UCSD-AML1 (cell line): ENCODE measurements at regions not wholly inside any gene's neighbourhood (a gene's known extent, or its start where the extent isn't known, plus 50 kb on each side); places are given as distances from the start of the nearest gene placed in this dataset.

ENCODE experiments used
- DNase-seq: peaks from one replicate; lab custom pipeline; 2025; ENCODE audit not compliant: unreplicated experiment; lab: John Stamatoyannopoulos, UW

DNA sequence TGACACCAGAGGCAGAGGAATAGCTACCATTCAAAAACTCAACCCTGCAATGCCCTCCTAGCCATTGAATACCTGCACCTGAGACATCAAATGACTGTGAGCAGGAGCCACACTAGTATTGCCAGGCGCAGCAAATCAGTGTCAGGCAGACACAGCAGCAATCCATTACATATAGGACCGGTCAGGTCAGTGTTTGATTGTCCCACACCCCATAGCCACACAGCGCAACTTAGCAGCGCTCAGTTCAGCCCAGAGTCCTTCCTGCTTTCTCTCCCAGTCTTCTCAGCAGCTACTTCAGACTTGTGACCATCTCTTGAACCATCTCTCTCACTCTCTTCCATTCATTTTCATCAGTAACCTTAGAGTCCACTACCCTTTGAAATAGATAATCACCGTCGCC, 181.6 kb upstream of the GPR12 start:
- no peak for DNase-seq

DNA sequence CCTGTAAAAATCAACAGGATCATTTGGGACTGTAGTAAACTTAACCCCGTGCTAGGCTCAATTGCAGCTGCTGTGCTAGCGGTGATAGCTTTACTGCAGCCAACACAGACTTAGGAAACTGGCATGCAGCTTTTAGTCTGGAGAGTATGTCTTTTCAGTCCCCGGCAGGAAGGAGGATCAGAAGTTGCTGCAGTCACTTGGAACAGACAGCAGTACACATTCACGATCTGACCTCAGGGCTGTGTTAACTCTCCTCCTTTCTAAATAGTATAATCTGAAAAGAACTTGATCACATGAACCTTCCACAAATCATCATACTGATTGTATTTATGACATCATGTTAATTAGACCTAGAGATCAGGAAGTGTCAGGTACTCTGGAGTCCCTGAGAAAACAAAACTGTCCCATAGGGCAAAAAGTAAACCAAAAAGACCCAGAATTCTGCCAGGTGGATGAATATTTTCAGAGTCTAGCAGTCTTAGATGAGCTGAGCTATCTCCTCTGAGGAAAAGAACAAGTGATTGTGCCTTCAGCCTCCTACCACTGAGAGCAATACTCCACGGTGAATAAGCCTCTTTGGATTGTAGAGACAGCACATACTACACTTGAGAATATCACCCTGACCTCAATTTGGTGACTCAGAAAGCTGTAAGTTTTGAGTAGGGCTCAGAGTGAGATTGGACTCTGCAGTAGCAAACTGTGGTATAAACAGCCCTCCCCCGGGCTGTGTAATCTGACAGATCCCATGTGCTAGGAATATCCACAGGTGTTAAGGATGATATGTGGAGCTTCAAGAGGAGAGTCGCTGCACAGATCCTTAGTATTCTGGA, 181.0 kb upstream of the GPR12 start:
- DNase-seq: no peak

DNA sequence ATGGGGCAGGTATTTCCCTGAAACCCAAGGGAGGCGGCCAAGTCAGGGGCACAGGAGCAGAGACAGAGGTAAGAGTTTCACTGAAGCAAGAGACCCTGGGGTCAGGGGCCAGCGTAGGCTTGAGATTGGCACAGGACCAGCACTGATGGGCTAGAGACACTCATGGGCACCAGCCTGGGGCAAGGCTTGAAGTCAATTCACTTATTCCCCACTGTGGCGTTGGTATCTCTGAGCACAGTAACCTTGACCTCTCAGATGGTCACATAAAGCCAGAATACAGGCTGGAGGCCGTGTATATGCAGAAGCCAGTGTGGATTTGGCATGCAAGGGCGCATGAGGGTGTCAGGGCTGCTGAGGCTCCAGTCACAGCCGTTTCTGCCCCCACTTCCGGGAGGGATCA, 173.5 kb upstream of the GPR12 start:
- DNase-seq: no peak

DNA sequence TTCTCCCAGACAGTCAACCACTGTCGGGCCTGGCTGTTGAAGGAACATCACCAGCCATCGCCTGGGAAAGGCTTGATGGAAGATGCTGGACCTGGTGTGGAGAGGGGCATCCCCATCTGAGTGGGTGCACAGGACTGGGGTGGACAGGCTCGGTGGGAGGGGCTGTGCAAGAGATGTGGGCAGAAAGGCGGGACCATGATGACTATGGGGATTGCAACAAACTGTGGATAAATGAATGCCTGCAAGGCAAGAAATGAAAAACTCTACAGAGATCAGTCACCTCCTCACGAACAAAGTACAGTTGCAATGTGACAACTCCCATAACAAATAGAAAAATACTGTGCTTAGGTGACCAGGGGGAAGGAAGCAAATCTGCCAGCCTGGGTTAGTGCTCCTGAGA, 171.9 kb upstream of the GPR12 start:
- no peak for DNase-seq

DNA sequence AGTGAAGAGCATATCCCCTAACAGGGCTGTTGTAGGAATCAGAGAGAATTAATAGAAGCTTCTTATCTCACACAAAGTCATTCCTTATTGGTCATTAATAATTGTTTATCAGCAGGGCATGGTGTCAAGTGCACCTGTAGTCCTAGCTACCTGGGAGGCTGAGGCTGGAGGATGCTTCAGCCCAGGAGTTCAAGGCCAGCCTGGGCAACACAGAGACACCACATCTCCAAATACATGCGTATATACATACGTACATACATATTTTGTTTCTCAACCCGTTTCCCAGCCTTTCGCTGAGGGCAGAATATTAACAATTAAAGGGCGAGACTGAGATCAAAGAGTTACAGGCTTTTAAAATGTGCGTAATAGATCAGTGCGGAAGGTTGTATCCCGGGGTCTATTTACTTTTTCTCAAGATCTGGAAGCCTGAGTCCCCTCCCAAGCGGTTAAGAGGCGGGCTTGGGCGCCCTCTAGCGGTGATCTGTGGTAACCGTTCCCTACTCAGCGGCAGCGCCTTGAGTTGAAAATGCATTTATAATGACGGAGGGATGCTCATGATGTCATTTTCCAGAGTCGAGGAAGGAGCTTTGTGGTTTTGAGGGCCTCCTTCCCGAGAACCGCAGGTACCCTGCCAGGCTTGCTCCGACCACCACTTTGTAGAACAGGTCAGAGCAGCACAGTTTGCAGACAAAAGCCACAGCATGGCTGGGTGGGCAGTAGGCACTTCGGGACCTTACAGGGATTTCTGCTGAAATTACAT, 169.6 kb upstream of the GPR12 start:
- DNase-seq: peak; percentile 70

DNA sequence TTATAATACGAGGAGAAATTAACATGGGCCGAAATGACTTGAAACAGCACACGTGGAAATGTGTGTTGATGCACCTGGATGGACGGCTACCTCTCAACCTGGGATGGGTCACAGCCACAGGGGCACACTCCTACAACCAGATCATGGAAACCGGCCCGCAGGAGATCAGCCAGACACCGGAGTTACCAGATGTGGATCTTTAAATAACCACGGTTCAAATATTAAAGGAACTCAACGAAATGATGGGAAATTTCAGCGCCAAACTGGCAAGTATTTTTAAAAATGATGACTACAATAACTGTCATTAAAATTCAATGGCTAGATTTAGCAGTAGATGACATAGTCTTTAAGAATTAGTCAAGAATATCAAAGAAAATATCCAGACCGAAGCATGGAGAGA, 166.9 kb upstream of the GPR12 start:
- no peak for DNase-seq

DNA sequence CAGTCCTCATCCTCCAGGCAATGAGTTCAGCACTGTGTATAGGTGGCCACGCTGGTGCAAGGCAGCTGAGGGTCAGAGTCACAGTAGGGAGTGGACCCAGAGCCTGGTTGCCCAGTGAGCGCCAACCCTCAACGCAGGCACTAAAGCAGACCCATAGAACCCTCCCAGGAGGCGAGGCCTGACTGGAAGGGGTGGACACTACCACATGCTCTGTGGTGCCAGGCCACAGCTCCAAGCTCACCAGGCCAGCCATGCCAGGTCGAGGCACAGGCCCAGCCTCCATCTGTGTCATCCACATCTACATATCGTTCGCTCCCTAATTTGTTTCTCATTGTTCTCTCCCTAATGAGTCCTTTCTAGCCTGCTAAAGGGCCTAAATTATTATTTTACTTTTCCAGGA, 165.8 kb upstream of the GPR12 start:
- DNase-seq: no peak

DNA sequence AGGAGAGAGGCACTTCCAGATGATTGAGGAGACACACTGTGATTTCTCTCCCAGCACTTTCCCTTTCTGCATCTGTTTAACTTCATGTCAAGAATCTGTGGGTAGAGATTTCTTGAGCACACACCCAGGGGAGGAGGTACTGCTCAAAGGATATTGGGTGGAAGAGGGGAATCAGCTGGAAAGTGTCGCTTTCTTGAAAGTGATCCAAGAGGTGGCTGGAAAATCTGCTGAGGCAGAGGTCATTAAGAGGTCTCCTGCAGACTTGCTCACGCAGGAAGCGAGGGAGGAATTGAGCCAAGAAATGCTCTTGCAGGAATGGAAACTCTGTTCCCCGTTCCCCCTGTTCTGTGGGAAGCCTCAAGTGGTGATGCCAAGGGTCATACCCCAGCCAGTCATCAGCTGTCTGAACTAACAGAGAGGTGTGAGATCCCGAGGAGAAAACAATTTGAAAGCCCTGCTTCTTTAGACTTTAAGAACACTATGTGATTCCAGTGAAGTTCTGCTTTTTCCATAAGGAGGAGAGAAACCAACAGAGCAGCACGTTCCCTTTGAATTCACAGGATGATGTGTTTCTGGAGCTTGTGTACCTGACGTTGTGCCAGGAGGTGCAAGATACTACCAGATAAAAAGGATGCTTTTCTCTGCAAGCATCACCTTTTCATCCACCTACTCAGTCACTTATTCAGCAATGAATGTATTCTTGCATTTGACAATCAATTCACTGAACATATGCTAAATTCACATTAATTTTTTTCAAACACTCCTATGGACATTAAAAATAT, 163.4 kb upstream of the GPR12 start:
- no peak for DNase-seq

DNA sequence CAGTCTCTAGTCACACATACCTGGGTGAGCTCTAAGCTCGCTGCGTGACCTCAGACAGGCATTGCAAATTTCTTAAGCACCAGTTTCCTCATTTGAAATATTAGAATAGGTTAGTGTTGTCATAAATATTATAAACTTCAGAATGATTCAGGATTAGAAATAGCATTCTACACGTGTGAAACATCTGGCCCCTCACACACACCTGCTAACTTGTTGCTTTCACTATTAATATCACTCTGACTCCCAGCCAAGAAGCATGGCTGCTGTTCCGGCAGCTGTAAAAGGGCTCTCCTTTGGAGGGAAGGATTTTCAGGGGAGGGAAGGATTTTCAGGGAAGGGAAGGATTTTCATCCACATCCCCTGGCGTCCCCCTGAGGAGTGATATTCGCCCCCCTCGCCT, 161.3 kb upstream of the GPR12 start:
- no peak for DNase-seq

DNA sequence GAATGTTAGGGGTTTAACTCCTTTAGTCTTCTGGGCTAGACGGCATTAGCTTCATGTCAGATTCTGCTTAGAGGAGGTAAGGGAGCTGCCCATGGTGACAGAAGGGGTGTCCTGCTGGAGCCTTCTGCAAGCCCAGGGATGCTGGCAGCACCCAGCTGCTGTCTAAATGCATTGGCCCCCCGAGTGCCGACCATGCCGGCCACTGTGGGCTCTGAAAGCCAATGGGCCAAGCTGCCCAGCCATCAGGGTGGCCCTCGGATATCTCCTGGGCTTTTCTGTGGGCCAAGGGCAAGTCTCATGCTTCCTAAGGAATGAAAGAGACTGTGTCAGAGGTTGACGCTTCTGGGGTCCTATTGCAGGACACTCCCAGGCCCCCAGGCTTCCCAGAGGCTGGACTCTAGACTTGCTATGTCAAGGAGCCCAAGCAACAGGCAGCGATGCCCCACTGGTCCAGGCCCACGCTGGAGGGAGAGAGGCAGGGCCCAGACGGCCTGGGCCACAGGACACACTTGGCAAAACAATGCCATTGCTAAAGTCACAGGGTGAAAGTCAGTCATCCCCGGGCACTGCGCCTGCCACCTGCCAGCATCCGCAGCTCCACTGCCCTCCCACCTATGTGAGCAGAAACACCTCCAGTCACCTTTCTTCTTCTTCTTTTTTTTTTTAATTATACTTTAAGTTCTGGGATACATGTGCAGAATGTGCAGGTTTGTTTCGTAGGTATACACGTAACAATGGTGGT, 160.2 kb upstream of the GPR12 start:
- DNase-seq: no peak

DNA sequence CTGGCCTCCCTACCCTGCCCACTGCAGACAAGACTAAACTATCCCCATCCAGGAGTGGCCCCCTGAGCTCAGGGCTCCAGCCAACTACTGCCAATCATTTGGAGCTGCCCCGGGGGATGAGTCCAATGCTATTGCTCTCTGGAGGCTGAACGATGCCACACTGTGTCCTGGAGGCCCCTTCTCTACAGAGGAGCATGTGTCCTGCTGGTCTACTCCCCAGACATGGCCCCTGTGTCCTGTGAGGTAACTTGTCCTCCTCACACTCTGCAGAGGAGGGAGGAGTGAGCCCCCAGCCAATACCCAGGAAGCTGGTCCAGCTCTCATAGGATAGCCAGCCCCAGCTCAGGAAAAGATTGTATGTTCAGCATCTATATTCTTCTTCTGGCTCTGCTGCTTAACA, 159.1 kb upstream of the GPR12 start:
- no peak for DNase-seq

DNA sequence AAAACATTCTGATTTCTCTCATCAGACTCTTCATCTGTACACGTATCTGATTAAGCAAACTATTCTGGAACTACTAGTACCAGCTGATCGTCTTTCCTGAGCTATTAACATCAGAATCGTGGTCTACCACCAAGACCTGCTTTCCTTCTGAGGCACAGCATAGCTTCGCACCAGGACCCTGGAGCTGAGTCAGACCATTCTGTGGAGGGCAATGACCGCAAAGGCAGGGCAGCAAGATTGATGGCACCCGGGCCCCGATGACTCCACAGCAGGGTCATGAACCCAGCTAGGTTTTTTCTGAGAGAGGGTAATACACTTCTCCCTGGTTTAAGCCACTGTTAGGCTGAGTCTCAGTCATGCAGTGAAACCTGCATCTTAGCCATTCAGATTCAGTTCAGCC, 158.7 kb upstream of the GPR12 start:
- DNase-seq: no peak

DNA sequence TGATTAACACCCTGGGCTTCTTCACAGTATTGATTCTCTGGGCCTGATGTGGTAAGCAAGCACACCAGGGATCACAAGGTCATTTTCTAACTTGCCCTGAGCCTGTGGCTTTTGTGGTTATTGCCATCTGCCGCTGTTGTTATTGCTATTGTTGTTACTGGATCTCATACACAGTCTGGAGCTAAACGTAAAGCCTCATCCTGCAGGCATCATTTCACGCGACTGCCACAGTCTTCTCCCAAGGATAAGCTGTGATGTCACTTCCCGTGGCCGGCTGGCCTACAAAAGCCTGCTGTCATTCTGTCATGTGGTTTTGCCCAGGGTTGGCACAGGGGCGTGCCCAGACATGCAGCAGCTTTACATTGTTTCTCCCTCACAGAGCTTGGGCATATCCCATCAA, 154.0 kb upstream of the GPR12 start:
- DNase-seq: peak; percentile 80

DNA sequence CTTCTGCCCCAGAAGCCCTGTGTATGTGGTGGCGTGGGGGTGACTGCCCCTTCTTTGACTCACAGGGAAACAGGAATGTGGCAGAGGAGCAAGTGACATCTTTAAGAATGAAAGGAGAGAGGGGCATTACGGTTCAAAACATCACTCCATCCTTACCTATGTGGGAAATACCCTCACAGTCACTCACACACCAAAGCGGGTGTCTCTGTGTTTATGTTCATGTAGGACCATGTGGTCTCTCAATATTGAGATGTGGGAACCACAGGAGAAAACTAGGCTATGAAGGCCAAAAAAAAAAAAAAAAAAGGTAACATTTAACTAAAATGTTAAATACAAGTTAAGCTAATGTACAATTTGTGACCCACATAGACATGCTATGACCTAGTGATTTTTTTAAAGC, 153.6 kb upstream of the GPR12 start:
- no peak for DNase-seq

DNA sequence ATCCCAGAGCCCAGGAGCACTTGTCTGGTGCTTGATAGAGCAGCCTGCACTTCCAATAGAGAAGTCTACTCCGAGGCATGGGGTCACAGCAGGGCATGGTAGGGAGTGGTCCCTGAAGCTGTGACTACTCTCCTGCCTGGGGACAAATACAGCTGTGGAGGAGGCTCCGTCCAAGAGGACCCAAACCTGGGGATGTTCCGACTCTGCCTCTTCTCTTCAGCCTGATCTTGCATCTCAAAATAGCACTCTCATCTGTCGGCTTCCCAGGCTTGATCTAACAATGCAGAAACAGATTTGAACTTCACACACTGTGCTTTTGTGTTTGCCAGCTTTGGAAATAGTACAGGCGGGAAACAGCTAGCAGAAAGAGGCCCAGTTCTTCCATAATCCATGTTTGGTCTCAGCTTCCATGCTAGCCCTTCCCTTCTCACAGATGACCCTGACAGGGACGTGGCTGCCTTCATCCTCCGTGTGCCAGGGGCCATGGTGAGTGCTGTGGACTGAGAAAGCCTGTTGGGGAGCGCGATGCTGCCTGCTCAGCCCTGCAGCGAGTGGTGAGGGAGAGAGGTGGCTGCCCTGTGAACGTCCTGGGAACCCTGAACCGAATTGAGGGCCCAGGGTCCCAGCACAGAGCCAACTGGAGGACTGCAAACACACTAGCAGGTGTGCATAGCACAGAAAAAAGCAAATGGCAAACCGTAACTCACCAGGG, 150.3 kb upstream of the GPR12 start:
- DNase-seq: no peak

DNA sequence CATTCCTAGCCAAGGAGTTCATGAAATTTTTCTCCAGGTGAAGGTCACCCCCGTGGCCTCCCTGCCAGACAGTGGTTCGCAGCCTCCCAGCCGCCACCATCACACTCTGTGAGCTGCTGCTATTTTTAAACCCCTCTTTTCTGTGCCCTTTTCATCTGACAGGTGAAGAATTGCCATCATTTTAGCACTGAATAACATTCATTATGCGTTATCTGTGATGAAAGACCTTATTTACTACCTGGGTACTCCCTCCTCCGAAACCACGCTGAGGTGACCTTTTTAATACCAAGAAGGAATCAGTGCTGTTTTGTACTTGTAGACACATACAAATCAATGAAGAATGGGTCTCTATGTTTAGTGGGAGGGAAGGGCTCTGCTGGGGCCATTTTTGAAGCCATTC, 148.9 kb upstream of the GPR12 start:
- no peak for DNase-seq

DNA sequence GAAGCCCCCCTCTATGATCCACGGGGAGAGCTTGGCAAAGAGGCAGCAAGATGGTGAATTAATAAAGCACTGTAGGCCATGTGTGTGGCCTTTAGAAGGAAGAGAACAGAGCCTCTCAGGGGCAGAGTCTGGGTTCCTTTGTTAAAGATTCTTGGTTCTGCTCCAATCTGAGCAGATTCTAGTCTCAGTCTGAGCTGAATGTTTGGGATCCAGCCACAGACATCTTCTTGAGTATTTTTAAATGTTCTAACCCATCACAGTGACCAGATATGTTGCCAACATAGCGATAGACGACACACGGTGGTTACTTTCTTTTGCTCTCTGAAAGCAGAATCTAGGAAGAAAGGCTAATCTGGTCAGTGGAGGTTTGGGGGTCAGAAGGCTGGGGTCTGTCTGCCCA, 147.5 kb upstream of the GPR12 start:
- no peak for DNase-seq

DNA sequence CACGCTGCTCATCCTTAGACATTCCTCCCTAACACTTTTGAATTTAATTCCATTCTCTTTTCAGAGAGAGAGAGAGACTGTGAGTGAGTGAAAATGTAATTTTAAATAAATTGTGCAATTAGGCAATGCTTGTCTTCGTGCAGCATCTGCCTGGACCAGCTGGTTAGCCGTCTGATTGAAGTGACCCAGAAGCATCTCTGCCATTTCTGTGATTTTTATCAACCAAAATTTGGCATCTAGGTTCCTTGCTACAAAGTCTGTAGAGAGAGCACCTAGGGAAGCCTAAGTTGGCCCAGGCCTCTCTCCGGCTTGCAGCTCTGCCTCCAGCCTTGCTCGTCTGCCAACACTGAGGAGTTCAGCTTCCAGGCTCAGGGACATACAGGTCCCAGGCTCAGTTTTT, 138.6 kb upstream of the GPR12 start:
- DNase-seq: no peak

DNA sequence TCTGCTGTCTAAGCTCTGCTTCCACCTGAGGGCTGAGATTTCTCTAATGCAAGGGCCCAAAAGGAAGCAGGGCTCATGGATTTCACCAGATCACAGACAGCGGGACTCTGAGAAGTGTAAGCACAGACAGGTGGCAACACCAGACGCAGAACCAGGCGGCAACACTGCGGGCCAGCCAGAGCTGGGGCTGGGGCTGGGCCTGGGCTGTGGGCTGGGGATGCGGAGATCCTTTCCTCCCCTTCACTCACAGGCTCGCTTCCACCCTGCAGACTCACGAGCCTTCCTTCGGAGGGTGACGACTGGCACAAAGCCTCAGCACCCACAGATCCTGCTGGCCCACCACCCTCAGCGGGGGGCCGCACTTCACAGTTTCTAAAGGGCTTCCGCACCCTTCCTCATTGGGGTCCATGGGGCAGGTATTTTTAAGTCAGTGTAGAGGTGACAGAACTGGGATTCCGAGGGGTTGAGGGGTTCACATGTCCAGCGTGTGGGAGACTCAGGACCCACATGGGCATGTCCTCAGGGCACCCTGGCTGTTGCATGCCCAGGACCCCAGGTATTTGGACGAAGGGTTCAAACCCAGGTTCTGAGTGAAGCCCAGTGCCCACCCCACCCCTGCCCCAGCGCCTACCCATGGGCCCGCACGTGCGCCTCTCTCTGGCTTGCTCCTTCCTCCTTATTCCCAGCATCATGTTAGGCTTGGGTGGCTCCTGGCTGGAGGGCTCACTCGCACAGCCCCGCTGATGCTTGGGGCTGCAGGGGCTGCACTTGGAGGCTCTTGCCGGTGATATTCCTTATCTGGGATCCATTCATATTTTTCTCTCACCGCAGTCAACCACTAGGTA, 137.3 kb upstream of the GPR12 start:
- DNase-seq: no peak
